Muscle of leg (tissue), 3 donors: ENCODE measurements at regions not wholly inside any gene's neighbourhood (a gene's known extent, or its start where the extent isn't known, plus 50 kb on each side); places are given as distances from the start of the nearest gene placed in this dataset.
A peak's percentile ranks its signal among the peaks of the same experiment; 100 is the strongest.
"Not testable (repeated sequence)": the region's sequence is repeated elsewhere in the genome, so short reads cannot be mapped to it uniquely, and the experiment has no call there.

ENCODE experiments used
- DNase-seq: peaks from one replicate; pipeline ENCODE4 v3.0.0; 2013
- H3K27ac ChIP-seq: one replicate; pipeline ENCODE4 v1.5.1; 2013; ENCODE audit warnings: mild to moderate bottlenecking, low read length, control low read depth
- H3K27me3 ChIP-seq: one replicate; pipeline ENCODE4 v1.6.1; 2013; ENCODE audit warnings: low read length; ENCODE audit not compliant: control insufficient read depth, insufficient read depth
- H3K36me3 ChIP-seq: one replicate; pipeline ENCODE4 v1.6.1; 2013; ENCODE audit warnings: low read length; ENCODE audit not compliant: control insufficient read depth, insufficient read depth
- H3K4me1 ChIP-seq: one replicate; pipeline ENCODE4 v1.6.1; 2013; ENCODE audit warnings: low read length; ENCODE audit not compliant: control insufficient read depth, insufficient read depth
- H3K4me3 ChIP-seq: one replicate; pipeline ENCODE4 v1.5.1; 2013; ENCODE audit warnings: low read length, control low read depth
- H3K9me3 ChIP-seq: replicated peaks from 2 replicates; pipeline ENCODE4 v1.6.1; 2013; ENCODE audit warnings: low read depth, low read length; ENCODE audit not compliant: control insufficient read depth
- WGBS: methylation state at CpG from one replicate; pipeline ENCODE4 v1.1.5; 2013; ENCODE audit warnings: missing lambda C conversion rate; ENCODE audit not compliant: insufficient coverage; 5-methylcytosine and 5-hydroxymethylcytosine counted together

DNA sequence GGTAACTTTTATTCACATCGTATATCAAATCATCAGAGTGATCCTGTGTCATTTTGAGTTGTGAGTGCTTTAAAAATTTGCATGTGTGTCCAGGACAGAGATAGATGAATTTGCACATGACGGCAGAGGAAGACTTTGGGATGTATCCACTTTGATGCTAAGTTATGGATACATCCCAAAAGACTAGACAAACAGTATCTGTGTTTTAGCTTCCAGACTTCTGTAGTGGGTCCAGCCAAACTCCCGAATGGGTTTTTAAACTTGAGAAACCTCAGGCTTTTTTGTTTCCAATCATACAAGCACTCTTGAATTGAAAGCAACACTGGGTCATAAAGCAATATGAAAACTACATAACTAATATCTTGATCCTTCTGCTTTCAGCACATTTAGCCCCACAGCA is 213.8 kb downstream of the C9orf152 start:
- WGBS: 60% methylated on average over 1 of the region's 3 CpGs
- peak; percentile 77 for DNase-seq
- H3K36me3 ChIP-seq: peaks cover 4% of the 10 kb centered on the region
- H3K9me3 ChIP-seq: no peaks in the 10 kb centered on the region
- peaks cover 6% of the 10 kb centered on the region for H3K4me1 ChIP-seq
- no peaks in the 10 kb centered on the region for H3K27me3 ChIP-seq
- no peak overlapping the region for H3K27ac ChIP-seq
- H3K4me3 ChIP-seq: no peak overlapping the region

DNA sequence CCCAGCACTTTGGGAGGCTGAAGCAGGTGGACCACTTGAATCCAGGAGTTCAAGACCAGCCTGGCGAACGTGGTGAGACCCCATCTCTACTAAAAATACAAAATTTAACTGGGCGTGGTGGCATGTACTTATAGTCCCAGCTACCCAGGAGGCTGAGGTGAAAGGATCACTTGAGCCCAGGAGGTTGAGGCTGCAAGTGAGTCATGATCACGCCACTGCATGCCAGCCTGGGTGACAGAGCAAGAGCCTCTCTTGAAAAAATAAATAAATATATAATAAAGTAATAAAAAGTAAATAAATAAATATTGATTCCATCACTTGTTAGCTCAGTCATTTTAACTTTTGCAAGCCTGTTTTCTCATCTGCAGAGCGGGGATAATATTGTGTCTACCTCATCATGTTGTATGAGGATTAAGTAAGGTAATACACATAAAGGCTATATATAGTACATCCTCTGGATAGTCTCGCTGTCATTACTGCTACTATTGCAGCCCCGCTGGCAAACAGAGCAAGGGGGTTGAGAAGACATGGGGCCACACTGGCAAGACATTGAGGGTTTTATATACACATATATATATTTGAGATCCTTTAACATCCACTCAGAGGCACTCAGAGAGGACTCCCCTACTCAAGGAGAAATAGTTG is 210.9 kb downstream of the C9orf152 start:
- Histone ChIP-seq H3K4me1 (peaks cover 6% of the 10 kb centered on the region), H3K9me3 (no peaks in the 10 kb centered on the region), H3K27me3 (no peaks in the 10 kb centered on the region), H3K4me3 (no peak overlapping the region), H3K36me3 (no peaks in the 10 kb centered on the region), H3K27ac (no peak overlapping the region)
- DNase-seq: no peak
- WGBS: no CpG with 5 or more reads among the region's 7 CpGs

DNA sequence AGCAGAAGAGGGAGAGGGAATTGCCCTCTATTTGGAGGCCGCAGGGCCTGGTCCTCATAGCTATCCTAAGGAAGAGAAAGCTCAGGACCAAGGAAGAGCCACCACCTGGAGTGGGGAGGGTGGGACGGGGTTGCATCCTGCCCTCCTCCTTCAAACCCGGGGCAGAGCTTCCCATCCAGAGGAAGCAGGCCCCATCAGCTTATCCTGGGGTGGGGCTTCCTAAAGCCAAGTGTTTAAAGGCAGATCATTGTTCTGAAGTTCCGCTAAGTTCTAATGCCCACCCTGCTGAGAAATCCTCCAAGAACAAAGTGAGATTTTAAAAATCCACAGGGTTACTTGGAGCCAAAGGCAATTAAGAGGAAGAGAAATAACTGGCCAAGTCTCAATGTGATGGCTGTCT is 210.3 kb downstream of the C9orf152 start:
- no peaks in the 10 kb centered on the region for H3K36me3 ChIP-seq
- H3K9me3 ChIP-seq: no peaks in the 10 kb centered on the region
- peaks cover 6% of the 10 kb centered on the region for H3K4me1 ChIP-seq
- H3K27ac ChIP-seq: no peak overlapping the region
- H3K4me3 ChIP-seq: no peak overlapping the region
- 100% methylated on average over 1 of the region's 4 CpGs for WGBS
- no peaks in the 10 kb centered on the region for H3K27me3 ChIP-seq
- DNase-seq: no peak

DNA sequence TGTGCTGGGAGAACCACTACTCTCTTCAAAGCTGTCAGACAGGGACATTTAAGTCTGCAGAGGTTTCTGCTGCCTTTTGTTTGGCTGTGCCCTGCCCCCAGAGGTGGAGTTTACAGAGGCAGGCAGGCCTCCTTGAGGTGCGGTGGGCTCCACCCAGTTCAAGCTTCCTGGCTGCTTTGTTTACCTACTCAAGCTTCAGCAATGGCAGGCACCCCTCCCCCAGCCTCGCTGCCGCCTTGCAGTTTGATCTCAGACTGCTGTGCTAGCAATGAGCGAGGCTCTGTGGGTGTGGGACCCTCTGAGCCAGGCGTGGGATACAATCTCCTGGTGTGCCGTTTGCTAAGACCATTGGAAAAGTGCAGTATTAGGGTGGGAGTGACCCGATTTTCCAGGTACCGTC is 202.4 kb downstream of the C9orf152 start:
- H3K27ac ChIP-seq, H3K27me3 ChIP-seq, H3K36me3 ChIP-seq, H3K4me1 ChIP-seq, H3K4me3 ChIP-seq, H3K9me3 ChIP-seq, DNase-seq: not testable (repeated sequence)
- WGBS: 100% methylated on average over 1 of the region's 8 CpGs

DNA sequence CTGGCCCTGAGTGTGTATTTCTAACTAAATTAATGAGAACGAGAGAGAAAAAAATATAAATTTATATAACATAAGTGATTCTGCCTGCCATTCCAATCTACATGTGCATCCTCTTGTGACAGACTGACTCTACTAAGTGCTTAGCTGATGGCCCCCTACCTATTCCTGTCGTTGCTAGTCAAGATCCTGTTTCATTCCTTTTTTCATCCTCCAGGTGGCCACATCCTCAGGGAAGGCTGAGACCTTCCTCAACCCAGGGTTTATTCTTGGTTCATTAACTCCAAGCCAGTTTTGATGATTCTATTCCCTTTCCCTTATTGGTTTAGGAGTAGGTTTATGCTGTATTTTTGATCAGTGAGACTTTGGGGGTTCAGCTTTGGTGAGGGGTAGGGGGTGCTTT is 201.3 kb downstream of the C9orf152 start:
- DNase-seq: no peak
- 60% methylated on average over 1 of the region's 2 CpGs for WGBS
- H3K4me3 ChIP-seq: no peak overlapping the region
- H3K27ac ChIP-seq: no peak overlapping the region
- no peaks in the 10 kb centered on the region for H3K36me3 ChIP-seq
- no peaks in the 10 kb centered on the region for H3K9me3 ChIP-seq
- H3K4me1 ChIP-seq: no peaks in the 10 kb centered on the region
- H3K27me3 ChIP-seq: no peaks in the 10 kb centered on the region

DNA sequence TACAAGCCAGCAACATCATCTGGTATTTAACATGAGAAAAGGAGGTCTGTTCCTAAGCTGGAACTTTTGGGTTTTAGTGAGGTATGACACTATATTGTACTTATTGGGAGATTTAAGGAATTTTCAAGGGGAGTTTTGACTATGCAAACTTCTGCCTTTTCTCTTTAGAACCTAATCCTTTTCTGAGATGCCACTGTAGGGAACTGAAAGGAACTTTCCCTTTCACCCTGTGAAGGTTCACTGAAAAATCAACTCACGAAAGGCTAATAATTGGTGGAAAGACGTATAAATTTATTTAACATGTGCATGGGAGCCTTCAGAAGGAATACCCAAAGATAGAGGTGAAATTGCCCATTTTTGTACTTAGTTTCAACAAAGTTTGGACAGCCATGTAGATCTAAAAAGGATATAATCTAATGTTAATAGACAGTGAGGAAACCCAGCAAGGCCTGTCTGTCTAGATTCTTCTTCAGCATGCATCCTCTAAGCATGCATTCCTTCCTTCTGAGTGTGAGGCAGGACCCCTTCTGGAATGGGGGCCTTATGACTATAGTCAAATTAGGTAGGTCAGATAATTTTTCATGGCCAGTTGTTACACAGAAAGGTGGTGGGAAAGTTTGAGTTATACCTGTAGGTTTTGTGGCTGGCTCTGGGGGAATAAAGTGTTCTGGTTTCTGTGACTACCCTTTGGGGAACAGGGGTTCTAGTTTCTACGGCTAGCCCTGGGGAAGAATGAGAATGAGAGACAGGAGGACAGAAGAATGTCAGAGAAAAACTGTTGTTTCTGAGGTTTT is 200.3 kb downstream of the C9orf152 start:
- H3K4me1 ChIP-seq: no peaks in the 10 kb centered on the region
- no peak for DNase-seq
- H3K27me3 ChIP-seq: no peaks in the 10 kb centered on the region
- H3K4me3 ChIP-seq: no peak overlapping the region
- no peaks in the 10 kb centered on the region for H3K9me3 ChIP-seq
- no peaks in the 10 kb centered on the region for H3K36me3 ChIP-seq
- no CpG with 5 or more reads among the region's 3 CpGs for WGBS
- no peak overlapping the region for H3K27ac ChIP-seq

DNA sequence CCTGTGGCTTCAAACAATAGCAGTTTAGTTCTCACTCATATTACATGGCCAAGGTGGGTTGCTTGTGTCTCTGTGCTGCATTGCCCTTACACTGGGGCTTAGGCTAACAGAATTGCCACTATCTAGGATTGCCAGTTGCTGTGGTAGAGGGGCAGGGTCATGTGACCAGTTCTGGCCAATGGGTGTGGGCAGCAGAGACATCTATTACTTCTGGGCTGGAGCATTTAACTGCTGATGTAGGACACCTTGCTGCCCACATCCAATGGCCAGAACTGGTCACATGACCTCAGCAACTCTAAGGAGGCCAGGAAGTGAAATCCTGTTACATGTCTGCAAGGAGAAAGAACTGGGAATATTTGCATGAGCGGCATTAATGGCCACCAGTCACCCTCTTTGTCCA is 199.3 kb downstream of the C9orf152 start:
- DNase-seq: no peak
- WGBS: 100% methylated on average over 1 of the region's 1 CpG
- no peak overlapping the region for H3K27ac ChIP-seq
- H3K9me3 ChIP-seq: no peaks in the 10 kb centered on the region
- H3K36me3 ChIP-seq: no peaks in the 10 kb centered on the region
- no peaks in the 10 kb centered on the region for H3K27me3 ChIP-seq
- no peaks in the 10 kb centered on the region for H3K4me1 ChIP-seq
- no peak overlapping the region for H3K4me3 ChIP-seq

DNA sequence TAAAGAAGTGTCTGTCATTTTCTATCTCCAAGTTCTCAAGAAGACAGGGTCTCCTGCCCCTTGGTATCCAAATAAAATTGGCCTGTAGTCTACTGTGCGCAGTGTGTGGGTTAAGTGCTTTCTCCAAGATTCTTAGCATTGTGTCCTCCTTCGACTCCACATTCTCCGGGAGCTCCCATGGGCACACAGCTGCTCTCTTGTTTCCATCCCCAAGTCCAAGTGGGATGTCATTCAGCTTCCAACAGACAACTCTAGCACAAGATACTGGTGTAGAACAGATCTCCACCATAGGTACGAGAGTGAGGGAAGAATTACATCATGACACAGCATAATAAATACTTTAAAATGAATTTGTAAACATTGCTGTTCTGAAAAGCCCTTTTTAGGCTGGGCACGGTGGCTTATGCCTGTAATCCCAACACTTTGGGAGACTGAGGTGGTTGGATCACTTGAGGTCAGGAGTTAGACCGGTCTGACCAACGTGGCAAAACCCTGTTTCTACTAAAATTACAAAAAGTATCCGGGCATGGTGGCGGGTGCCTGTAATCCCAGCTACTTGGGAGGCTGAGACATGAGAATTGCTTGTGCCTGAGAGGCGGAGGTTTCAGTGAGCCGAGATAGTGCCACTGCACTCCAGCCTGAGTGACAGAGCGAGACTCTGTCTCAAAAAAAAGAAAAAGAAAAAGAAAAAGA is 196.2 kb downstream of the C9orf152 start:
- H3K36me3 ChIP-seq: peaks cover 5% of the 10 kb centered on the region
- no peaks in the 10 kb centered on the region for H3K27me3 ChIP-seq
- peaks cover 5% of the 10 kb centered on the region for H3K4me1 ChIP-seq
- H3K4me3 ChIP-seq: no peak overlapping the region
- no peaks in the 10 kb centered on the region for H3K9me3 ChIP-seq
- peak; percentile 67 for DNase-seq
- no peak overlapping the region for H3K27ac ChIP-seq
- 100% methylated on average over 1 of the region's 12 CpGs for WGBS

DNA sequence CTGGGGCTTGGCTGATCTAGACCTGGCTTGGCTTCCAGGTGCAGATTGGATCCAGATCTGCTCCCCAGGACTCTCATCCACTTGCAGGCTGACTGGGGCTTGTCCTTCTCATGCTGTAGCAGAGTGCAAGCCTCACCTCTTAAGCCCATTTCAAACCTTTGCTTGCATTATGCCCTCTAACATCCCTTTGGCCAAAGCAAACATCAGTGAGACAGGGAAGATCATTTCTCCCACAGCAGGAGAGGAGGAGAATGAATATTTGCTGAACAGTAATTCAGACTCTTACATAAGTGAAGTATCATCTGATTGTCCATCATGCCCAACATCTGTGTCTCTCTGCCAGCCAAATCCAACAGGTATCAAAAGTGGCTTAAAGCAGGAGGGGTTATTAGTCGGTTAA is 194.9 kb downstream of the C9orf152 start:
- Histone ChIP-seq H3K27ac (no peak overlapping the region), H3K4me3 (no peak overlapping the region), H3K36me3 (peaks cover 5% of the 10 kb centered on the region), H3K27me3 (no peaks in the 10 kb centered on the region), H3K4me1 (peaks cover 5% of the 10 kb centered on the region), H3K9me3 (no peaks in the 10 kb centered on the region)
- DNase-seq: no peak
- WGBS: no CpG with 5 or more reads among the region's 1 CpG

DNA sequence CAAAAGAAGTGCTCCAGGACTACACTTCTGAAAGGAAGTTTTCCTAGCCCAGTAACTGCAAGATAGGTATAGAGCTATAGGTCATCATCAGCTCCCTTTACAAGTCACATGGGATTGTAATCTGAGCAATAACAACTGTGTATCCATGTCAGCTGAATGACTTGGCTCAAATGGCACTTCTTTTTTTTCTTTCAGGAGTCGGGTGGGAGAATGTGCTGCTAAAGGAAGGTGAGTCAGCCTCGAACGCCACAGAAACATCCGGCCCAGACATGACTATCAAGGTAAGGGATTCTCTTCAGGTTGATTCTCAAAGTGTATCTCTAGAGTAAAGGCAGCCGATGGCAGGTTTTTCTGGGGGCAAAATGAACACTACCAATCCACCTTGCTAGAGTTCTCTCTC is 192.2 kb downstream of the C9orf152 start:
- H3K4me3 ChIP-seq: no peak overlapping the region
- no peaks in the 10 kb centered on the region for H3K9me3 ChIP-seq
- no CpG with 5 or more reads among the region's 5 CpGs for WGBS
- peaks cover 5% of the 10 kb centered on the region for H3K4me1 ChIP-seq
- H3K36me3 ChIP-seq: peaks cover 5% of the 10 kb centered on the region
- no peak overlapping the region for H3K27ac ChIP-seq
- H3K27me3 ChIP-seq: no peaks in the 10 kb centered on the region
- DNase-seq: peak; percentile 30
